ENCODE measurements at regions not wholly inside any gene's neighbourhood (a gene's known extent, or its start where the extent isn't known, plus 50 kb on each side); places are given as distances from the start of the nearest gene placed in this dataset.

DNA sequence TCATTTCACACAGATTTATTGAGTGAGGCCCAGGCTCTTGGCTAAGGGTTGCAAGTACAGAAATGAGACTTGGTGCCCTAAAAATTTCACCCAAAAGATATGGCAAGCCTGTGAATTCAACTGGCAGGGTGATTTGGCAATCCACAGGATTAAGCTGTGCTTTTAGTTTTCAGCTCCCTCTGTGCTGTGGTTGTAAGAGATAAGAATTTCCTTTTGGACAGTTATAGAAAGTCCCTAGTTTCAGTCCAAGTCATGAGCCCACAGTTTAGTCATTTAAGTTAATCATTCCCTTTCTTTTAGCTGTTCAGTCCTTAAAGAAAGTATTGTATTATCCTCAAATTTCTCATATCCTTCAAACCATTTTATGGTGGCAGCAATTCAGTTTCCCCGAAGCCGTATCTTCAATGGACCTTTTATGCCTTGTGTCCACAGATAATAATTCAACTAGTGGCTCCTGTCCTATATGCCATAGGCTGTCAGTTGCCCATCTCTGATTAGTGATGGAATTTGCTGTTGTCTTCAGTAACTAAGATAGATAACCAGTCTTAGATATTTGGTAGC is 73.4 kb upstream of the NAMPT start:
- H3K4me3 Mint-ChIP-seq (ENCODE audit: unreplicated experiment), result no peak overlapping the region
- Histone ChIP-seq H3K9me3 (no peaks in the 10 kb centered on the region), H3K27me3 (replicated peaks; ENCODE audit: control insufficient read depth, insufficient read depth, low read length) (no peaks in the 10 kb centered on the region), H3K4me3 (ENCODE audit: low read depth, low read length) (no peak overlapping the region), H3K36me3 (ENCODE audit: control insufficient read depth, insufficient read depth, low read length) (no peaks in the 10 kb centered on the region), H3K4me1 (peaks cover 11% of the 10 kb centered on the region; the same call in 1 of the 2 replicates)
- TF ChIP-seq, protein P1, sequence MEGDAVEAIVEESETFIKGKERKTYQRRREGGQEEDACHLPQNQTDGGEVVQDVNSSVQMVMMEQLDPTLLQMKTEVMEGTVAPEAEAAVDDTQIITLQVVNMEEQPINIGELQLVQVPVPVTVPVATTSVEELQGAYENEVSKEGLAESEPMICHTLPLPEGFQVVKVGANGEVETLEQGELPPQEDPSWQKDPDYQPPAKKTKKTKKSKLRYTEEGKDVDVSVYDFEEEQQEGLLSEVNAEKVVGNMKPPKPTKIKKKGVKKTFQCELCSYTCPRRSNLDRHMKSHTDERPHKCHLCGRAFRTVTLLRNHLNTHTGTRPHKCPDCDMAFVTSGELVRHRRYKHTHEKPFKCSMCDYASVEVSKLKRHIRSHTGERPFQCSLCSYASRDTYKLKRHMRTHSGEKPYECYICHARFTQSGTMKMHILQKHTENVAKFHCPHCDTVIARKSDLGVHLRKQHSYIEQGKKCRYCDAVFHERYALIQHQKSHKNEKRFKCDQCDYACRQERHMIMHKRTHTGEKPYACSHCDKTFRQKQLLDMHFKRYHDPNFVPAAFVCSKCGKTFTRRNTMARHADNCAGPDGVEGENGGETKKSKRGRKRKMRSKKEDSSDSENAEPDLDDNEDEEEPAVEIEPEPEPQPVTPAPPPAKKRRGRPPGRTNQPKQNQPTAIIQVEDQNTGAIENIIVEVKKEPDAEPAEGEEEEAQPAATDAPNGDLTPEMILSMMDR (IDR thresholded peaks at IDR 0.05; ENCODE audit: insufficient read depth in 1 of 2, low read depth in 1 of 2, low read length in 1 of 2, severe bottlenecking in 1 of 2, unreplicated experiment in 1 of 2), result no peak
- intact Hi-C loops (cut with micrococcal nuclease; ENCODE audit: unreplicated experiment), result no loop called here
- H3K27me3 Mint-ChIP-seq (ENCODE audit: insufficient read depth, unreplicated experiment), result peaks cover 4% of the 10 kb centered on the region
- no peak overlapping the region for H3K27ac Mint-ChIP-seq (ENCODE audit: unreplicated experiment)
- no peaks in the 10 kb centered on the region for H3K4me1 Mint-ChIP-seq (ENCODE audit: low read depth, unreplicated experiment)
- no peaks in the 10 kb centered on the region for H3K36me3 Mint-ChIP-seq (ENCODE audit: insufficient read depth, unreplicated experiment)
- POLR2A ChIA-PET, result no interaction called here
- CTCF ChIA-PET, result no interaction called here
- BruUV-seq (replicated peaks), result no TSS peak
- H3K9me3 Mint-ChIP-seq (ENCODE audit: unreplicated experiment), result peaks cover 14% of the 10 kb centered on the region
- no peak for DNase-seq

DNA sequence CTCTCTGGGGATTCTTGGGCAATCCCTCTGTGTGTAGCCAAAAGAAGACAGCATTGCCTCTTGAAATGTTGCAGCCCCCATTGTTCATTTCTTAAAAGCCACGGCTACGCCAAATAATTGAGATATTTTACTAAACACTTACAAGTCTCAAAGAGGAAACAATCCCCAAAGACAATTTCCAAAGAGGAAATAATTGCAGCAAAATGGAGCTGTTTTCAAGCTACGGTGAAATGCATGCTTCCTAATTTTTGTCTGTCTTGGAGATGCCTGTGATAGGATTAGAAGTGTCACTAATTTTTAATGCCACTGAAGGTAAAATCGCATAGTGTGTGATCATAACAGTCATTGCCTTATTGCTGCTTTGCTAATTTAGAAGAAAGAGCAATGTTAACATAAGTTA is 72.9 kb upstream of the NAMPT start:
- Mint-ChIP-seq H3K4me3 (ENCODE audit: unreplicated experiment) (no peak overlapping the region), H3K4me1 (ENCODE audit: low read depth, unreplicated experiment) (no peaks in the 10 kb centered on the region), H3K27ac (ENCODE audit: unreplicated experiment) (no peak overlapping the region), H3K9me3 (ENCODE audit: unreplicated experiment) (peaks cover 11% of the 10 kb centered on the region), H3K36me3 (ENCODE audit: insufficient read depth, unreplicated experiment) (no peaks in the 10 kb centered on the region), H3K27me3 (ENCODE audit: insufficient read depth, unreplicated experiment) (peaks cover 4% of the 10 kb centered on the region)
- no peaks in the 10 kb centered on the region for H3K9me3 ChIP-seq
- intact Hi-C loops (cut with micrococcal nuclease; ENCODE audit: unreplicated experiment), result no loop called here
- H3K27me3 ChIP-seq (replicated peaks; ENCODE audit: control insufficient read depth, insufficient read depth, low read length), result no peaks in the 10 kb centered on the region
- TF ChIP-seq, protein P1 (IDR thresholded peaks at IDR 0.05; ENCODE audit: insufficient read depth in 1 of 2, low read depth in 1 of 2, low read length in 1 of 2, severe bottlenecking in 1 of 2, unreplicated experiment in 1 of 2), result no peak
- BruUV-seq (replicated peaks), result no TSS peak
- no peak overlapping the region for H3K4me3 ChIP-seq (ENCODE audit: low read depth, low read length)
- H3K36me3 ChIP-seq (ENCODE audit: control insufficient read depth, insufficient read depth, low read length), result no peaks in the 10 kb centered on the region
- DNase-seq, result no peak
- ChIA-PET POLR2A (no interaction called here), CTCF (no interaction called here)
- peaks cover 11% of the 10 kb centered on the region; the same call in 1 of the 2 replicates for H3K4me1 ChIP-seq

DNA sequence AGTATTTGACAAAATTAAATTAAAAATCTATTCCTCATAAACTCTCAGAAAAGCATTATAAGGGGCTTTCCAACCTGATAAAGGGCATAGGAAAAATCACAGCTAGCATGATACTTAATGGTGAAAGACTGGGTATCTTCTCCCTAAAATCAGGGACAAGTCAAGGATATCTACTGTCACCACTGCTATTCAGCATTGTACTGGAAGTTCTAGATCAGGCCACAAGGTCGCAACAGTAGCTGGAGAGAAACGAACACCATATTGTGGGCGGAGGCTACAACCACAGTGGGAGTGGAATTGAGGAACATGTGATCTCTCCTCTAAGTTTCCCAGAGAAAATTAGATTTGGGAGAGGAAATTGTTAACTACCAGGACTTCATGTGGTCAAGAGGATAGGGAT is 70.0 kb upstream of the NAMPT start:
- intact Hi-C loops (cut with micrococcal nuclease; ENCODE audit: unreplicated experiment), result no loop called here
- H3K4me3 ChIP-seq (ENCODE audit: low read depth, low read length), result no peak overlapping the region
- peaks cover 11% of the 10 kb centered on the region; the same call in 1 of the 2 replicates for H3K4me1 ChIP-seq
- no peak overlapping the region for H3K4me3 Mint-ChIP-seq (ENCODE audit: unreplicated experiment)
- H3K9me3 Mint-ChIP-seq (ENCODE audit: unreplicated experiment), result no peaks in the 10 kb centered on the region
- H3K36me3 Mint-ChIP-seq (ENCODE audit: insufficient read depth, unreplicated experiment), result no peaks in the 10 kb centered on the region
- POLR2A ChIA-PET, result no interaction called here
- H3K27ac Mint-ChIP-seq (ENCODE audit: unreplicated experiment), result no peak overlapping the region
- no peaks in the 10 kb centered on the region for H3K36me3 ChIP-seq (ENCODE audit: control insufficient read depth, insufficient read depth, low read length)
- H3K27me3 Mint-ChIP-seq (ENCODE audit: insufficient read depth, unreplicated experiment), result peaks cover 4% of the 10 kb centered on the region
- H3K4me1 Mint-ChIP-seq (ENCODE audit: low read depth, unreplicated experiment), result no peaks in the 10 kb centered on the region
- H3K9me3 ChIP-seq, result no peaks in the 10 kb centered on the region
- no peak for DNase-seq
- TF ChIP-seq, protein P1 (IDR thresholded peaks at IDR 0.05; ENCODE audit: insufficient read depth in 1 of 2, low read depth in 1 of 2, low read length in 1 of 2, severe bottlenecking in 1 of 2, unreplicated experiment in 1 of 2), result no peak
- CTCF ChIA-PET, result no interaction called here
- BruUV-seq (replicated peaks), result no TSS peak
- no peaks in the 10 kb centered on the region for H3K27me3 ChIP-seq (replicated peaks; ENCODE audit: control insufficient read depth, insufficient read depth, low read length)

All from Caco-2 (cell line).